SH-SY5Y (cell line): ENCODE measurements at regions not wholly inside any gene's neighbourhood (a gene's known extent, or its start where the extent isn't known, plus 50 kb on each side); places are given as distances from the start of the nearest gene placed in this dataset.

ENCODE experiments used
- GATA2 ChIP-seq: IDR thresholded peaks from 2 replicates; pipeline ENCODE4 v1.6.1; 2011; ENCODE audit warnings: mild to moderate bottlenecking, low read depth, low read length
- GATA3 ChIP-seq: IDR thresholded peaks from 2 replicates; pipeline ENCODE4 v1.6.1; 2011; ENCODE audit warnings: low read depth, mild to moderate bottlenecking, low read length, moderate library complexity

GRCh38 chr1:221884821-221885220 is 142.9 kb upstream of the DUSP10 start:
- TF ChIP-seq GATA3 (no peak), GATA2 (no peak)

- no peak for TF ChIP-seq GATA3
- TF ChIP-seq GATA2 = no peak
Observed at GRCh38 chr1:221881805-221882581, 140.1 kb upstream of the DUSP10 start.

GRCh38 chr1:221880182-221880581 is 138.3 kb upstream of the DUSP10 start:
- TF ChIP-seq GATA2 (no peak), GATA3 (no peak)

GRCh38 chr1:221878134-221878533 is 136.2 kb upstream of the DUSP10 start:
- TF ChIP-seq GATA3 (no peak), GATA2 (no peak)

- TF ChIP-seq GATA2 (no peak), GATA3 (no peak)
Observed at GRCh38 chr1:221877311-221877710, 135.4 kb upstream of the DUSP10 start.

- TF ChIP-seq GATA3 (no peak), GATA2 (no peak)
Observed at GRCh38 chr1:221875004-221875330, 133.1 kb upstream of the DUSP10 start.

GRCh38 chr1:221874285-221875003 is 132.6 kb upstream of the DUSP10 start:
- TF ChIP-seq GATA3 (no peak), GATA2 (no peak)

- TF ChIP-seq GATA2 (no peak), GATA3 (no peak)
Observed at GRCh38 chr1:221873673-221874072, 131.8 kb upstream of the DUSP10 start.

GRCh38 chr1:221871056-221871455 is 129.2 kb upstream of the DUSP10 start:
- TF ChIP-seq GATA2 (no peak), GATA3 (no peak)

- TF ChIP-seq GATA3 = no peak
- TF ChIP-seq GATA2 = no peak
Observed at GRCh38 chr1:221869779-221870178, 127.9 kb upstream of the DUSP10 start.

- TF ChIP-seq GATA2 = no peak
Observed at GRCh38 chr1:221868593-221869303, 126.9 kb upstream of the DUSP10 start.

- TF ChIP-seq GATA2 (no peak), GATA3 (no peak)
Observed at GRCh38 chr1:221867003-221867402, 125.1 kb upstream of the DUSP10 start.

GRCh38 chr1:221865808-221866207 is 123.9 kb upstream of the DUSP10 start:
- TF ChIP-seq GATA3 (peak; percentile 87), GATA2 (peak; percentile 94)

- TF ChIP-seq GATA2 (no peak), GATA3 (no peak)
Observed at GRCh38 chr1:221863635-221864034, 121.7 kb upstream of the DUSP10 start.

GRCh38 chr1:221862971-221863370 is 121.1 kb upstream of the DUSP10 start:
- no peak for TF ChIP-seq GATA3
- TF ChIP-seq GATA2 = no peak
